Adrenal gland (tissue), 5 donors: ENCODE measurements at regions not wholly inside any gene's neighbourhood (a gene's known extent, or its start where the extent isn't known, plus 50 kb on each side); places are given as distances from the start of the nearest gene placed in this dataset.

Experiments
- CTCF ChIP-seq, 6 experiments: fragments of 450-650 bp in 4 of 6; fragments of 200-600 bp in 2 of 6; sonication (generic) in 1 of 6; IDR thresholded peaks; 1 replicate in 5 of 6; 2 replicates in 1 of 6; pipeline versions ENCODE4 v1.5.1 to v1.8.0; 2016 to 2021; ENCODE audit warnings: antibody characterized with exemption in 6 of 6, mild to moderate bottlenecking in 2 of 6, moderate library complexity in 1 of 6
- POLR2A ChIP-seq, 2 donors: fragments of 450-650 bp; IDR thresholded peaks; one replicate each; pipeline ENCODE4 v1.6.1; 2017; ENCODE audit warnings: antibody characterized with exemption in 2 of 2, mild to moderate bottlenecking in 2 of 2, moderate library complexity in 1 of 2
- donor health status: DM: no; HTN: no; CAD: no.

- TF ChIP-seq CTCF (IDR thresholded peaks at IDR 0.05) (no peak), POLR2A (IDR thresholded peaks at IDR 0.05) (no peak)
Measured at GRCh38 chr17:77296769-77297409, 156.1 kb downstream of the SEC14L1 start.
